ENCODE measurements at regions not wholly inside any gene's neighbourhood (a gene's known extent, or its start where the extent isn't known, plus 50 kb on each side); places are given as distances from the start of the nearest gene placed in this dataset.

- TF ChIP-seq CTCF (IDR thresholded peaks at IDR 0.05) (no peak), POLR2A (IDR thresholded peaks at IDR 0.05) (no peak), EP300 (IDR thresholded peaks at IDR 0.05) (no peak)
These were observed 1133.5 kb downstream of the FAT4 start for GRCh38 chr4:126448086-126448845.
